ENCODE measurements at regions not wholly inside any gene's neighbourhood (a gene's known extent, or its start where the extent isn't known, plus 50 kb on each side); places are given as distances from the start of the nearest gene placed in this dataset.

DNA sequence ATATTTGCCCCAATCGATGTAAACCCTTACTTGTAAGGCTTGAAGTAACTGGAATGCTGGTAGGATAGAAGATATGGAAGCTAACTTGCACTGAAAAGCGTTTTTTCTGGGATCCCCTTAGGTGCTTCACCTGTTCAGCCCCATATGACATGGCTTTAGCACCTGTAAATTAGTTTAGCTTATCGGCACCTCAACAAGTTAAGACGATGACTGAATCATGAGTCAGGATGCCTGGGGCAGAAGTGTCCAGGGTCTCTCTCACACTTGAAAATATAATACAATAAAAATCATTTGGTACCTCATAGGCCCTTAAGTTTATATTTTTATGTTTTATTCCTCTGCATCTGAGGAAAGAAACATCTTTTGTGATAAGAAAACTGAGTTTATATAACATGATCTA lies 409.2 kb upstream of the LRRC4C start:
- DNase-seq = no peak

GRCh38 chr11:41872426-41872825 lies 413.0 kb upstream of the LRRC4C start:
- DNase-seq = no peak

GRCh38 chr11:41872870-41873269 lies 413.4 kb upstream of the LRRC4C start:
- no peak for DNase-seq

DNA sequence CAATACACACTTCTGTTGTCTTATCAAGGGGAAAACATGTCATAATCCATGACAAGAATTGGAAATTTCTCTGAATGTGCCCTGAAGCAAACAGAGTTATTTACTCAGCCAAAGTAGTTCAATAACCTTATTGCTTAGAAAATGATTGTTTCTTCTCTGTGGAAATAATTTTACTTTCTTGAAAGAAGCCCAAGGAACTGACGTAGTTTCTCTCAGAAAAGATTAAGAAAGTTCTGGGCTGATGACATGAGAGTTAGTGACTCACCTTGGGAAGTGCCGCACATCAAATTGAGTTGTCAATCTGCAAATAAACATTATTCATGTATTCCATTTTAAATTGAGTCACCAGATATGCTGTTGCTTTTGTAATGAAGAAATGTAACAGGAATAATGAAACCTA lies 418.6 kb upstream of the LRRC4C start:
- no peak for DNase-seq

- no peak for DNase-seq
These were observed 419.8 kb upstream of the LRRC4C start for GRCh38 chr11:41879214-41879613.

DNA sequence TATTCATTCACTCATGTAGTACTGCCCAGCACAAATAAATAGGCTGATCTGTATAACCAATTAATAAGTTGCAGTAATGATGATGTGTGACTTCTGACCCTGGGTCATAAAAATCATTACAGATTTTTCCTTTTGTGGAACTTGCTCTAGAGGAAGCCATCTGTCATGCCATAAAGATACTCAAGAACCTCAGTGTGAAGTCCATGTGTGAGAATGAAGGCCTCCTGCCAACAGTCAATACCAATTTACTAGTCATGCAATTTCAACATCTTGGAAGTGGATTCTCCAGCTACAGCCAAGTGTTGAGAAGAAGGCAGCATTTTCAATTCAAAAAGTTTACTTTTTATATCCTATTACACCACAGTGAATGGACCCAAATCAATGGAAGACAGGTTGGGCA lies 435.6 kb upstream of the LRRC4C start:
- no peak for DNase-seq

DNA sequence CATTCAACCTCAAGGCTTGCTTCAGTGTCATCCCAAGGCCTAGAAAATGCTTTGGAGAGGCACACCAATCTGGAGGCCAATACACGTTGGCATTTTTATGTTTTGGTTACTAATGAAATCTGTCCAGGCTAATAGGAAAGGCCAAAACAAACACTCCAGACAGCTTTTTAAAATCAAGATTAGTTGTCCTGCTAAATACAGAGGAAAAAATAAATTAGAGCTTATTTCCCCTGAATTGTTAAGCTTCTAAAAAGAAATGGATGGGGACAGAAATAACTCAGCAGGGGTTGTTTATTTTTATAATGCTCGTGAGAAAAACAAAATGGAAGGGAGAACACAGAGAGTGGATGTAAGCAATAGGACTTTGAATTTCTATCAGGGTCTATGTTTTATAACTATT lies 438.5 kb upstream of the LRRC4C start:
- no peak for DNase-seq

GRCh38 chr11:41917900-41918299 lies 458.4 kb upstream of the LRRC4C start:
- DNase-seq = no peak

DNA sequence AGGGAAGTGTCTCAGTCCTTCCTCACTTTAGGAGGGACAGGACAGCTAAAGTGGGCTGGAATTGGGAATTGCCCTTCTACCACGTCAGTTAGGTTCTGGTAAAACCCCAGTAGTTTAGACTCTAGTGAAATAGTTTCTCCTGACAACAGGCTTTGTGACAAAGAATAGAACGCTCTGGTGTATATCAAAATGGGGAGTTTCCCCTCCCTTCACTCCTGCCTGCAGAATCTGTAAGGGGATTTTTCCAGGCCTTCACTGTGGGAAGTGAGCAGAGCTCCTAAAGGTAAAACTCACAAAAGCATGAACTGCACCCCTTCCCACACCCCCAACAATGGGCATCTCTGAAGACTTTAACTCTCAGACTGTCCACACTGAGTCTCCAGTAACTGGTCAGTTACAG lies 460.9 kb upstream of the LRRC4C start:
- no peak for DNase-seq

- no peak for DNase-seq
These were observed 462.4 kb upstream of the LRRC4C start for GRCh38 chr11:41921746-41922390.

DNA sequence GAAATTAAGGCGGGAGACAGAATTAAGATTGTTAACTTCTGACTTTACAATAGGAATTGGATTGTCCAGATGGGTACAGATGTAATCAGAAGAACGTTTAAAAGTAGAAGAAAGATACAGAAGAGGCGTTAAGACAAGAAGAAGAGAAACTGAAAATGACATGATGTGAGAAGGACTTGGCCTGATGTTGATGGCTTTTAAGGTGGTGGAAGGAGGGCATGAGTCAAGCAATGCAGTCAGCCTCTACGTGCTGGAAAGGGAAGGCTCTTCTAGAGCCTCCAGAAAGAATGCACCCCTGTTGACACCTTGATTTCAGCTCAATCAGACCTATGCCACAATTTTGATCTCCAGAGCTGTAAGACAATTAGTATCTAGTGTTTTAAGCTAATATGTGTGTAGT lies 466.9 kb upstream of the LRRC4C start:
- no peak for DNase-seq

DNA sequence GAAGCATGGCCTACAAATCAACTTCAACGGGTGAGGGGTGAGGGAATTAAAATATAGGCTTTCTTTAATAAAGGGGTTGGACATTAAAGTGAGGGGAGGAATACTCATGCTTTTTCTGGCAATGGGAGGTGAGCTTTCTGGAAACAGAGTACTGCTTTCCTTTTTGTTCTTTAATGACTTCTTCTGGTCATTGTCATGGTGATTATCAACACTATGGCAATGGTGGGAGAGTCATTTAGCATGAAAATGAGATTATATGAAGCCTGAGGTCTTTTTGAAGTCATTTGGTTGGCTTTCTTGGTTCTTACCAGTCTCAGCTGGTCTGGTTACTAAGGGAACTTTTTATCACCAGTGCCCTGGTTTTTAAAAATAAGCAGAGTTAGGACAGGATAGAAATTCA lies 475.8 kb upstream of the LRRC4C start:
- no peak for DNase-seq

DNA sequence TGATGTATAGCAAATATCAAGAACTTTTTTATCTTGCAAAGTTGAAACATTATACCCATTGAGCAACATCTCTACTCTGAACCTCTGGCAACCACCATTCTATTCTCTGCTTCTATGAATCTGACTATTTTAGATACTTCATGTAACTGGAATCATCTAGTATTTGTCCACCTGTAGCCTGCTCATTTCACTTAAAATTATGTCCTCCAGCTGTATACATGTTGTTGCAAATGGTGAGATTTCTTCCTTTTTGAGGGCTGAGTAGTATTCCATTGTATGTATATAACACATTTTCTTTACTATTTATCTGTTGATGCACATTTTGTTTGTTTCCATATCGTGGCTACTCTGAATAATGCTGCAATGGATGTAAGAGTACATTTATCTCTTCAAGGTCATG lies 476.3 kb upstream of the LRRC4C start:
- DNase-seq = no peak

DNA sequence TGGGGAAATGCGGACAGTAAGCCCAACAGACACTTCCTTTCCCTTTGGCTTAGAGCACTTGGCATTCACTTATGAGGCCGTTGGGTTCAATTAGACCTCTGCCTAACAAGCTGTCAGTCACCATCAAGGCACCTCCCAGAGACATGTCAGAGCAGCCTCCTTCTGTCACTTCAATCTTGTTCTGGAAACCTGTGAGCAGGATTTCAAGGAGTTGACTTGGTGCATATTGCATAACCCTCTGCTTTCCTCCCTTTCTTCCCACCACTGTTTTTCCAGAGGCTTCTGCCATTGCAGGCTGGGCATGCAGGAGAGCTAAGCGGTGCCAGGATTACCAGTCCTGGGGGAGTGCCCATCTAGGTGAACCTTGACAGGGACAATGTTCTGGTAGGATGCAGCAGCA lies 484.2 kb upstream of the LRRC4C start:
- DNase-seq = no peak

GRCh38 chr11:41947392-41947791 lies 487.9 kb upstream of the LRRC4C start:
- no peak for DNase-seq

GRCh38 chr11:41950470-41951143 lies 491.2 kb upstream of the LRRC4C start:
- no peak for DNase-seq

- no peak for DNase-seq
These were observed 494.6 kb upstream of the LRRC4C start for GRCh38 chr11:41954034-41954433.

DNA sequence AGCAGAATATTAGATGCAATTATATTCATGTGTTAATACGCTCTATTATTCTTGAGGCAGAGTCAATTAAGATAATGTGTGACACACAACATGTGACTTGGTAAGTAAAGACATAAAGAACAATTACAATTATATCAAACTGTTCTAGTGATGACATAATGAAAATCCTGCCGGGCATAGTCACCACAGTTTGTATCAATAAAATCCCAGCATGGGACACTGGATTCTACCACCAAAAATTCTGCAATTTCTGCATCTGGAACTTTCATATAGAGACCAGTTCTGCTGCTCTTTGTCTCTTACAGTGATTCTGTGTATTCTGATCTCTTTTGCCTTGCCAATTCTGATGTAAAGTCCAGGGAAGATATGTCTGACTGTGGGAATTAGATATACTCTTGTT lies 495.6 kb upstream of the LRRC4C start:
- DNase-seq = no peak

- no peak for DNase-seq
These were observed 496.4 kb upstream of the LRRC4C start for GRCh38 chr11:41955635-41956400.

DNA sequence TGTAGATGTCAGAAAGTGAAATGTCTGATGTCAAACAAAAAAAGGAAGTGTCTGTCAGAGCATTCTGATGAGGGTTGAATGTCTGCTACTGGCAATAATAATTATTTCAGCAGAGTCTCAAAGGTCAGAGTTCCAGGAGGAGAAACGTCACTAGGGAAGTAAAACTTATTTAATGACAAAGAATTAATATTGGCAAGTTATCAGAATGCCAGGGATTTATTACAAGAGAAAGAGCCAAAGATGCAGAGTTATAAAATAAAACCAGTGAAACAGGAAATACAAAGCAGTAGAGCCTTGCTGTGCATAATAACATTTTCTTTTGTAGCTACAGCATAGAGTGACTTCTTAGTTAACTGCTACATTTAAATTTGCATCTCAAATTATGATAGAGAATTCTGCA lies 504.0 kb upstream of the LRRC4C start:
- DNase-seq = no peak

- no peak for DNase-seq
These were observed 511.2 kb upstream of the LRRC4C start for GRCh38 chr11:41970681-41971080.

GRCh38 chr11:41971592-41971991 lies 512.1 kb upstream of the LRRC4C start:
- no peak for DNase-seq

DNA sequence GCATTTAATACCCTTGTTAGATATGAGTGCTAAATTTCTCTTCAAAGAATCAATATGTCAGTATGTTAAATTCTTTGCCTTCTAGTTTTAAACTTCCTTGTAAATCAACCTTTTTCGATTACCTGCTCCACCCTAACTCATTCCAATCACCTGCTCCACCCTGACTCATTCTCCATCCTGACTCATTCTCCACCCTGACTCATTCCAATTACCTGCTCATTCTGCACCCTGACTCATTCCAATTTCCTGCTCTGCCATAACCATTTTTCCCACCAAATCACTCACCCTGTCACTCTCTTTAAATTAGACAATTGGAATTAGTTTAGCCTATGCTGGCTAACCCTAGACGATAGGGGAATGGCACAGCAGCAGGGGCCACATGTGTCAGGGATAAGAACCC lies 519.5 kb upstream of the LRRC4C start:
- no peak for DNase-seq

DNA sequence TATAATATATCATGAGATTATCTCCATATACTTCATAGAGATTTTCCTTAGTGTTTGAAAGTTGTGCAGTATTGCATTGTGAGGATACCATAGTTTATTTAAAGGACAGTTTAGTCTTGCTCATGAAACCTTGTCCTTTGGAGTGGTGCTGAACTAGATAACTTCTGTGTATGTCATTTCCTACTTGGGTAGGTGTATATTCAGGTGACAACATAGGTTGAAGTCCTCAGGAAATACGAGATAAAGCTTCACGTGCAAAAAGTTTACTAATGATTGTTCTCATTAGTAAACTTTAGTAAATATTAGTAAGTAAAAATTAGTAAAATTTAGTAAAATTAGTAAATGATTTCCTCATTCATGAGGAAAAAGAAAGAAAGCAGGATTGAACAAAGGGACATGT lies 521.3 kb upstream of the LRRC4C start:
- no peak for DNase-seq

Data from CD4-positive, alpha-beta T cell treated with Interleukin-21 for 1 hour (primary cell).